ENCODE measurements at regions not wholly inside any gene's neighbourhood (a gene's known extent, or its start where the extent isn't known, plus 50 kb on each side); places are given as distances from the start of the nearest gene placed in this dataset.
"Not testable (repeated sequence)": the region's sequence is repeated elsewhere in the genome, so short reads cannot be mapped to it uniquely, and the experiment has no call there.

DNA sequence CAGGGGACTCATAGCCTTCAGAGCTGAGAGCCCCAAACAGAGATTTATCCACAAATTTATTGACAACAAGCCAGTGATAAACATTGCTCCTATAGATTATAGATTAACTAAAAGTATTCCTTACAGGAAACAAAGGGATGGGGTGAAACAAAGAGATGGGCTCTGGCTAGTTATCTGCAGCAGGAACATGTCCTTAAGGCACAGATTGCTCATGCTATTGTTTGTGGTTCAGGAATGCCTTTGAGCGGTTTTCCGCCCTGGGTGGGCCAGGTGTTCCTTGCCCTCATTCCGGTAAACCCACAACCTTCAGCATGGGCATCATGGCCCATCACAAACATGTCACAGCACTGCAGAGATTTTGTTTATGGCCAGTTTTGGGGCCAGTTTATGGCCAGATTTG lies 73.0 kb upstream of the SGCE start:
- not testable (repeated sequence) for H4K5ac ChIP-seq (ENCODE audit: insufficient read length, low read depth, low read length); DNase-seq; H2BK20ac ChIP-seq (ENCODE audit: low read depth, low read length, poor library complexity, severe bottlenecking); H3K23ac ChIP-seq (ENCODE audit: insufficient read length, low read depth, low read length); H3K27me3 Mint-ChIP-seq (ENCODE audit: low read depth); H2AFZ ChIP-seq (ENCODE audit: low read length); H3K4ac ChIP-seq (ENCODE audit: low read depth, low read length); H3K23me2 ChIP-seq (ENCODE audit: insufficient read length, low read depth, low read length, poor library complexity, severe bottlenecking); H4K91ac ChIP-seq (ENCODE audit: insufficient read length, low read depth, low read length); H2BK12ac ChIP-seq (ENCODE audit: insufficient read length, low read depth, low read length); H3K9ac ChIP-seq (ENCODE audit: extremely low read depth, insufficient read length, low read length); H2BK5ac ChIP-seq (ENCODE audit: insufficient read length, low read length); H3K4me1 Mint-ChIP-seq; H3K56ac ChIP-seq (ENCODE audit: insufficient read length, low read depth, low read length); H3K79me2 ChIP-seq (ENCODE audit: insufficient read depth, low read length); H3K79me1 ChIP-seq (ENCODE audit: insufficient read depth, low read depth, low read length, poor library complexity, severe bottlenecking); H3K27ac Mint-ChIP-seq; H3K18ac ChIP-seq (ENCODE audit: insufficient read length, low read depth, low read length); H4K8ac ChIP-seq (replicated peaks; ENCODE audit: insufficient read length, low read depth, low read length); H4K20me1 ChIP-seq (ENCODE audit: control insufficient read depth, insufficient read depth, insufficient read length); H3K27ac ChIP-seq (ENCODE audit: insufficient read length, low read depth, low read length); H3K14ac ChIP-seq (ENCODE audit: insufficient read depth, low read length); H3K27me3 ChIP-seq (ENCODE audit: insufficient read depth, low read length); H3K4me1 ChIP-seq (ENCODE audit: insufficient read depth, low read length); H3T11ph ChIP-seq (ENCODE audit: low read length); H3K4me3 Mint-ChIP-seq; H3K9me3 ChIP-seq (ENCODE audit: control insufficient read depth, low read depth, low read length); H2BK15ac ChIP-seq (ENCODE audit: low read depth, low read length); H3K4me2 ChIP-seq (ENCODE audit: insufficient read depth, insufficient read length, low read length); H2AK5ac ChIP-seq (ENCODE audit: insufficient read length, low read length); H2BK120ac ChIP-seq (ENCODE audit: low read depth, low read length, poor library complexity, severe bottlenecking)
- peaks cover 19 to 26% of the 10 kb centered on the region in 2 experiments for H3K9me3 Mint-ChIP-seq
- no CpG with 5 or more reads among the region's 3 CpGs for WGBS (ENCODE audit: extremely low coverage, insufficient read length, low lambda C conversion rate)
- H3K36me3 Mint-ChIP-seq (ENCODE audit: insufficient read depth in 1 of 3, low read depth in 3 of 3) = peaks cover 9 to 20% (median 16%) of the 10 kb centered on the region in 3 experiments
